HG02623 (cell line): ENCODE measurements at regions not wholly inside any gene's neighbourhood (a gene's known extent, or its start where the extent isn't known, plus 50 kb on each side); places are given as distances from the start of the nearest gene placed in this dataset.

ENCODE experiments used
- ATAC-seq: cut with Tn5 transposase; IDR thresholded peaks from one replicate; pipeline ENCODE4 v1.9.1; 2021; ENCODE audit warnings: moderate library complexity; ENCODE audit not compliant: unreplicated experiment

- no peak for ATAC-seq
Observed at GRCh38 chr18:56383349-56383748, 255.0 kb downstream of the TXNL1 start.

DNA sequence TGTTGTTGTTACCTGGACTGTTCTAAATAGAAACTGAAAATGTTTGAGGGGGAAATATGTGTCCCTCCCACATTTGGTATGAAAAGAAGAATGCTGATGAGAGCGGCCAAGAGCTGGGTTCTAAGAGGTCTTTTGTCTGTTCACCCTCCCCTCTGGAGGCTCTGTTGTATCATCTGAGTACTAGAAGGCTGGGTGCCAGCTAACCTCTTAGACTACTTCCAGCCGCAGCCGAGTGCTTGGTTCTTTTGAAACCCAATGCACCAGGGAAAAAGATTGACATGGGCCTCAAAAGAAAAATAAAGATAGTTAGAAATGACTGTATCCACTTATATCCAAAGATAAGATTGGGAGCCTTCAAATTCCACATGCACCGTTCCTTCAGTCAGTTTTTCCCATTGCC lies 255.9 kb downstream of the TXNL1 start:
- no peak for ATAC-seq

GRCh38 chr18:56381196-56381595 lies 257.2 kb downstream of the TXNL1 start:
- no peak for ATAC-seq

- no peak for ATAC-seq
Observed at GRCh38 chr18:56380685-56381084, 257.7 kb downstream of the TXNL1 start.

- no peak for ATAC-seq
Observed at GRCh38 chr18:56379256-56379655, 259.1 kb downstream of the TXNL1 start.

DNA sequence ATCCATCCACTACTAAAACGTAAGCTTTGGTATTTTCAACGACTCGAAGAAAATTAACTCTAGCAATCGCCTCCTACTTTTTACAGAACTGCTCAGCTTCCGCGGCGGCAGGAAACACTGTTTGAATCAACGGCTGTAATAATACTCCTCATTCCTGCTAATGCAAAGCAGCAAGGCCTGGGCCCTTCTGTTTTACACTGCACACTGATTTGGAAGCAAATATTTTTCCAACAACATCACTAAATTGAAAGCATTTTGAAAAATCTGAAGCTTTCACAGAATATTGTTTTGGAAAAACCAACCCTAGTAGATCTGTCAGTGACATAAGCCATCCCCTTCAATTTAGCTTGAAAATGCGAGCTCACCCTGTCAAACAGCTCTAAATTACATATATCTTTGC lies 261.2 kb downstream of the TXNL1 start:
- ATAC-seq, result no peak

DNA sequence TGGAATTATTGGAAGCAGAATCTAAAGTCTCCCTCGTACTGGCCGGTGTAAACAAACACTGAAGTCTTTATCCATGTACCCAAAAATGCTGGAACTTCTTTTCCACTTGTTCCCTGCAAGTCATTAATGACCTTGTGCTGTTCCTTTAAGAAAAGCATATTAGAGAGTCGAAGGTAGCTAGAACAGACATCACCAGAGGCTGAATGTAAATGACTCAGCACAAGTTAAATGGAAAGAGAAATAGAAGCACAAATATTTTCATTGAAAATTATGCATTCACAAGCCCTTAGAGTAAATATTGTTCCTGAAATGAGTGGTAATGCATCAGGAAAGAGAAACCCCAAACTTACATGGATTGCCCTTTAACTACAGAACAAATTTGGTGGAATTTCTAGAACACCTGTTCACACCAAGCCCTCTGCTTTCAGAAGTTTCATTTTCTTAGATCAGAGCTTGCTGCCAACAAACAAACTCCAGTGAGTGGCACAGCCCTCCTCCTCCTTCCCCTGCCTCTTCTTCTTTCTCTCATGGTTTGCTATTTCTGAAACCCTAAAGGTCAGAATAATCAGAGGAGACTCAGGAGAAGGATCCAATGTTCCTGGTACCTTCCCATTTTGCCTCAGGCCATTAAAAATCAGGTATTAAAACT lies 264.3 kb downstream of the TXNL1 start:
- ATAC-seq, result no peak

- ATAC-seq, result no peak
Observed at GRCh38 chr18:56373601-56374000, 264.8 kb downstream of the TXNL1 start.

GRCh38 chr18:56368066-56368465 lies 270.3 kb downstream of the TXNL1 start:
- no peak for ATAC-seq

GRCh38 chr18:56358608-56359280 lies 279.6 kb downstream of the TXNL1 start:
- no peak for ATAC-seq

DNA sequence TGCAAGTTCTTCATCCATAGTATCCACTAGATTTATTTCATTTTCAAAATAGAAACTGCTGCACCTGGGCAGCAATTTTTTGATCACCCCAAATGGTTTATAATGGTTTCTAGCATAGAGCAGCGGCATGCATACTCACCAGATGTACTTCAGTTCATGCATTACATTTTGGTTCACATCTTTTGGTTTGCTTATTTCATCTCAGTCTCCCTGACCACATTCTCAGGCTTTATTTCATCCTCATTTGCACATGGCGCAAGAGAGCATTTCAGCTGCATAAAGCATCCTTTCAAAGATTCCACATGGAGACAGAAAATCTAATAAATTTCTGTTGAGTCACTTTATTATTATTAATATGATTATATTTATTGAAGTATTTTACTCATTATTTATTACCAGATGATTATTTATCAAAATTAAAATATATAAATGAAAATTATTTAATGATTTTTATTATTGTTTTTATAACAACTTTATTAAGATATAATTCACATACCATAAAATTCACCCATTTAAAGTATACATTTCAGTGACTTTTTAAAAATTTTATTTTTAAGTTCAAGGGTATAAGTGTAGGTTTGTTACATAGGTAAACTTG lies 284.6 kb downstream of the TXNL1 start:
- ATAC-seq, result no peak

DNA sequence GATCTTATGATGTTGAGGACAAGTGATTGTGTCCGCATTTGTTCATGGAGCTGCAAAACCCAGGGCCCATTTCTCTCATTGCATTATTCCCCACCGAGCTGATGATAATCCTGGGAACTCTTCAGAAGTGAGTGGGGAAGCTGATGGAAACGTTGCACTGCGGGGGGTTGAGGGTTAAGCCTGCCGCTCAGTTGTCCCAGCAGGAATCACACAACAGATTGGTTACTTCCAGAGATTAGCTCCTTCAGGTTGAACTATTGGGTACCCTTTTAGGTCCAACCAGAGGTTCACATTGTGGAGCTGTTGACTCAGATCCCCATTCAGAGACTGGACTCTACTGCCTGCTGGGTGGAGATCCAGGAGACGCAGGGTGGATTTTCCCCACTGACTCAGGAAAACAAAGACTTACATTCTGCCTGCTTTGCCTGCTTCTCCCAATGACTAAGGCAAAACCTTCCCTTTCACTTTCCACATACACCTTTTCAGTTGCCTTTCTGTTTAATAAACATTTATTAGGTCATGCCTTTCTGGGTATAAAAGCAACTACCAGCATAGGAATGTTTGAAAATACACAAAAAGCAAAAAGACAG lies 286.4 kb downstream of the TXNL1 start:
- ATAC-seq, result no peak

DNA sequence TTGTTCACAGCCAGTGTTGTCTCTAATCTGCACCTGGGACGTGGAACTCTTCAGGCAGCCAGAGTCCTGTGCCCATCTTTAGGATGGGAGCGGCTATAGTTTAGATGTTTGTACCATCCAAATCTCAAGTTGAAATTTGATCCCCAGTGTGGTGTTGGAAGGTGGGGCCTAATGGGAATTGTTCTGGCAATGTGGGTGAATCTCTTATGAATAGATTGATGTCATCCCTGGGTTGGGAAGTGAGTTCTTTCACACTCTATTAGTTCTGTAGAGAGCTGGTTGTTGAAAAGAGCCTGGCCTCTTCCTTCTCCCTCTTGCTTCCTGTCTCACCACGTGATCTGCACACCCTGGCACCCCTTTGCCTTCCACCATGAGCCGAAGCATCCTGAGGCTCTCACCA lies 300.9 kb downstream of the TXNL1 start:
- ATAC-seq, result no peak

GRCh38 chr18:56333839-56334238 lies 304.6 kb downstream of the TXNL1 start:
- no peak for ATAC-seq

- ATAC-seq, result no peak
Observed at GRCh38 chr18:56333146-56333545, 305.2 kb downstream of the TXNL1 start.

DNA sequence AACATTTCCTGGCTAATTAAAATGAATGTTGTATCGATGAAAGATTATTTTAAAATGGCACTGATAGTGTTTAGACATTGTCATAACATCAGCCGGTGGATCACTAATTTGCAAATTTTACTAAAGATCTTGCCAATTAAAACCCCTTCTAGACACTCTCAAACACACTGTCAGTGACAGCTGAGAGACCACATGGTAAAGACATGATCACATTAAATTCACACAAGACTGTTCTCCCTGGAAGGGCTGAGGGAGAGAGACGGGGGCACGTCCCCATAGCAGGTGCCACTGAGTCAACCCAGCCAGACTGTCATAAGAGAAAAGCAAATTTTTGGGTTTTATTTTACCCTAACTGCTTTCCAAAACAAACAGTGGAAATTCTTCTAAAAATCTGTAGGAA lies 306.0 kb downstream of the TXNL1 start:
- ATAC-seq, result no peak

GRCh38 chr18:56330366-56331110 lies 307.9 kb downstream of the TXNL1 start:
- no peak for ATAC-seq

DNA sequence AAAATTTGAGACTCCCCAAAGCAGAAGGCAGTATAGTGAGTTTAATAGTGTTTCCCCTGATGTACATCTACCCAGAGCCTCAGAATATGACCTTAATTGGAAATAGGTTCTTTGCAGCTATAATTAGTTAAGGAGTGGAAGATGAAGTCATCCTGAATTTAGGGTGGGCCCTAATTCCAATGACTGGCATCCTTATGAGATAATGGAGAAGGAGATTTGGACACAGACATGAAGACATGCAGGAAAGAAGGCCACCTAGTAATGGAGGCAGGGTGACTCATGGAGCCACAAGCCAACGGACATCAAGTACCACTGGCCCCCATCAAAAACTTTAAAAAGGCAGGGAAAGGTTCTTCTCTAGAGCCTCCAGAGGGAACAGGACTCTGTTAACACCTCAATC lies 308.9 kb downstream of the TXNL1 start:
- no peak for ATAC-seq

GRCh38 chr18:56327191-56327885 lies 311.1 kb downstream of the TXNL1 start:
- no peak for ATAC-seq

GRCh38 chr18:56326336-56327072 lies 311.9 kb downstream of the TXNL1 start:
- ATAC-seq, result no peak
